ENCODE measurements at regions not wholly inside any gene's neighbourhood (a gene's known extent, or its start where the extent isn't known, plus 50 kb on each side); places are given as distances from the start of the nearest gene placed in this dataset.

- DNase-seq = no peak
Measured at GRCh38 chr13:95352486-95352885, 51.2 kb upstream of the ABCC4 start.

DNA sequence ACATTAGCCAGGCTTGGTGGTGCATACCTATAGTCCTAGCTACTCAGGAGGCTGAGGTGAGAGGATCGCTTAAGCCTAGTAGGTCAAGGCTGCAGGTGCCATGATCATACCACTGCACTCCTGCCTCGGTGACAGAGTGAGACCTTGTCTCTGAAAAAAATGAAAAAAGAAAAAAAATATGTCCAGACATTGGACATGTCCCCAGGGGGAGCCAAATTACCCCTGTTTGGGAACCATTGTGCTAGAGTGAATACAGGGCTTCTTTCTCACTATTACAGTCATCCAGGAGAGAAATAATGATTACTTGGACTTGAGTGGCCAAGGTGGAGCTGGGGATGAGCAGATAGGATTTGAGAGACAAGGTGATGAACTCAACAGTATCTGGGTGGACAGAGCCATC lies 52.9 kb upstream of the ABCC4 start:
- no peak for DNase-seq

- no peak for DNase-seq
Measured at GRCh38 chr13:95354680-95355487, 53.6 kb upstream of the ABCC4 start.

GRCh38 chr13:95355494-95355893 lies 54.2 kb upstream of the ABCC4 start:
- DNase-seq = peak; percentile 68

GRCh38 chr13:95356916-95357315 lies 55.7 kb upstream of the ABCC4 start:
- no peak for DNase-seq

DNA sequence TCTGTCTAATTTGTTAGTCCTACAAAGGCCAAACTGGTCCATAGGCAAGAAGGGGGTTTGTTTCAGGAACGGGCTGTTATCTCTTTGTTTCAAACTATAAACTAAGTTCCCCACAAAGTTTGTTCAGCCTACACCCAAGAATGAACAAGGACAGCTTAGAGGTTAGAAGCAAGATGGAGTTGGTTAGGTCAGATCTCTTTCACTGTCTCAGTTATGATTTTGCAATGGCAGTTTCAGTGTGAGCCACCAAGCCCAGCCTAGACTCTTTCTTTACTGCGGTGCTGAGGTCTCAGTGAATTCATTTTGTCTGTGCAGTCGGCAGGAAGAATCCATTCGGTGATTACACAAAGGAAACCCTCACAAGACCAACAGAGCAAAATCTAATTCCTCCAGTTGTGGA lies 56.6 kb upstream of the ABCC4 start:
- no peak for DNase-seq

- DNase-seq = no peak
Measured at GRCh38 chr13:95360052-95360451, 58.8 kb upstream of the ABCC4 start.

DNA sequence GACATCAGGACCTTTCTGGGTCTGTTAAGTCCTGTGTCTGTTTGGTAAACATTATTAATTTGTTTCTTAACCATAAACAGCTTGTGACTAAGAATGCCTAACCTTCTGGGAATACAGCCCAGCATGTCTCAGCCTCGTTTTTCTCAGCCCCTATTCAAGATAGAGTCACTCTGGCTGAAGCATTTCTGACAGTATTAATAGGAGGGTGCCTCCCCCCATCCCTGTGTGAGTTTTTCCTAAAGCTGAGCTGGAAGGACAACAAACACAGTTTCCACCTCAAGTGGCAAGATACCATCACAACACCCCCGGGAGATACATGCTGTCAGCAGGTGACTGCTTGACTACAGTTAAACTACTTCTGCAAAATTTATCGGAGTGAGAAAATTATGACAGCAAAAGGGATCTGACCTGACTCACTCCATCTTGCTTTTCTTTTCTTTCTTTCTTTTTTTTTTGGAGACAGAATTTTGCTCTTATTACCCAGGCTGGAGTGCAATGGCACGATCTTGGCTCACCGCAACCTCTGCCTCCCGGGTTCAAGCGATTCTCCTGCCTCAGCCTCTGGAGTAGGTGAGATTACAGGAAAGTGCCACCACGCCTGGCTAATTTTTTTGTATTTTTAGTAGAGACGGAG lies 59.3 kb upstream of the ABCC4 start:
- no peak for DNase-seq

GRCh38 chr13:95361686-95362085 lies 60.4 kb upstream of the ABCC4 start:
- no peak for DNase-seq

- DNase-seq = no peak
Measured at GRCh38 chr13:95362666-95363065, 61.4 kb upstream of the ABCC4 start.

DNA sequence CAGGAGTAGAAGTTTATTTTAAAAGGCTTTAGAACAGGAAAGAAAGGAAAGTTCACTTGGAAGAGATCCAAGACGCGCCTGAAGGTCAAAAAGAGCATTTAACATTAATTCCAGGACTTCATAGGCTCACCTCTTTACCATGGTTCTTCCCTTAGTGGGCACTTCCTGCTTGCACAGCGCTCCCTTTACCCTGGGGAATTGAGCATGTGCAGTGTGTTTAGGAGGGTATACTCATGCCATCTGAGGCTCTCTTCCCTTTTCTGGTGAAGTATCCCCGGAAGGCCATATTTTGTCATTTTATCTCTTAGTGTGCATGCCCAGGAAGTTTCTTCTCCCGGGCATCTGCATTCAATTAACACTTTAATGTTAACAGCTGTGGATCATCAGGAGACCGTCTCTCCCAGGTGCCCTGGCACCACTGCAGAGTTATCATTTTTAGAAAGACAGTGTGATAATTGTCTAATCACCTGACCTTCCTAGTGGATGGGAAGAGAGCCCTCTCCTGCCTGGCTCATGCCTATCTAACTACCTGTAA lies 66.1 kb upstream of the ABCC4 start:
- no peak for DNase-seq

GRCh38 chr13:95368998-95369397 lies 67.7 kb upstream of the ABCC4 start:
- no peak for DNase-seq

DNA sequence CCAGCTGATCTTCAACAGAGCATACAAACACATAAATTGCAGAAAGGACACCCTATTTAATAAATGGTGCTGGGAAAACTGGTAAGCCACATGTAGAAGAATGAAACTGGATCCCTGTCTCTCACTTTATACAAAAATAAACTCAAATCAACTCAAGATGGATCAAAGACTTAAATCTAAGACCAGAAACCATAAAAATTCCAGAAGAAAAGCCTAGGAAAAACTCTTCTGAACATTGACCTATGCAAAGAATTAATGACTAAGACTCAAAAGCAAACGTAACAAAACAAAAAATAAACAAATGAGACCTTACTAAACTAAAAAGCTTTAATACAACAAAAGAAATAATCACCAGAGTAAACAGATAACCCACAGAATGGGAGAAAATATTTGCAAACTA lies 74.5 kb upstream of the ABCC4 start:
- no peak for DNase-seq

DNA sequence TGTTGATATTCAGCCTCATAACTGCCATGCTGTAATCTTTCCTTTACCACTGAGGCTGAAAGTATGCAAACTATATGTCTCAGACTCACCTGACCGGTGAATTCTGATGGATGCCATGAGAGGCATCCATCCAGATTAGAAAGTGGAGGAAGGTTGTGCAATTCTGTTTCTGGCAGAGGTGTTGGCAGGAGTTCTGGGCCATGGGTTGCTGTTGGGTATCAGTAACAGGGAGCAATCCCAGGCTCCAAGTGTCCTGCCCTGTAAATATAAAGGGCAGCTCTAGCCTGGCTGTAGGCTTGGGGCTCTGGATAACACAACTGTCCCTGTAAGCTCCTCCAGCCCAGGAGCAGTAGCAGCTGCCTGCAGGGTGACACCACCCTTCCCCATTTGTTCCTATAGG lies 77.4 kb upstream of the ABCC4 start:
- DNase-seq = no peak

DNA sequence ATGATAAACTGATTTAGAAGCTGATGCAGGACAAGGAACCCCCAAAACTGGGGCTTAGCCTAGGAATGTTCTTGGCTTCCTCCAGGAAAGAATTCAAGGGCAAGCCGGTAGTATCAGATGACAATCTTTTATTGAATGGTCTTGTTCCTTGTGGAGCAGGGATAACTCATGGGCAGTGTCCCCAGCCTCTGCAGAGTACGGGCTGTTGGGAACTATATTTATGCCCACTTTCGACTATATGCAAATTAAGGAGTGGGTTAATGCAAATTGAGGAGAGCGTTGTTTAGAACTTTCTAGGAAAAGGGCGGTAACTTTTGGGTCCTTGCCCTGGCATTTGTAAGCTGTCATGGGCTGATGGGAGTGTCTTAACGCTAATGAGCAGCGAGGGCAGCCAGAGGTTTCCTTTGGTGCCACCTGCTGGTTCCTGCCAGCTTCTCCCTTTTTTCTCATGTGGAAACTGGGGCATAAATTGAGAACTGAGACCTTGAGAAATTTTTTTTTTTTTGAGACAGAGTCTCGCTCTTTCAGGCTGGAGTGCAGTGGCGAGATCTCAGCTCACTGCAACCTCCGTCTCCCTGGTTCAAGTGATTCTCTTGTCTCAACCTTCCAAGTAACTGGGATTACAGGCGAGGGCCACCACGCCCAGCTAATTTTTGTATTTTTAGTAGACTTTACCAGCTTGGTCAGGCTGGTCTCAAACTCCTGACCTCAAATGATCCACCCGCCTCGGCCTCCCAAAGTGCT lies 79.4 kb upstream of the ABCC4 start:
- peak; percentile 81 for DNase-seq

DNA sequence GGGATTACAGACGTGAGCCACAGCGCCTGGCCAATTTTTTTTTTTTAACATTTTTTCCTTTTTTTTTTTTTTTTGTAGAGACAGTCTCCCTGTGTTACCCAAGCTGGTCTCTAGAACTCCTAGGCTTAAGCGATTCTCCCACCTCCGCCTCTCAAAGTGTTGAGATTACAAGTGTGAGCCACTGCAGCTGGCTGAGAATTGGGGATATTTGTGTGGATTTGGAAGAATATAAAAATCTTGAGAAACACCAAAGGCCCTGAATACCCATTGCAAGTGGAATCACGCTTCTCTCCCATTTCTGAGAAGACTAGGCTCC lies 79.9 kb upstream of the ABCC4 start:
- no peak for DNase-seq

DNA sequence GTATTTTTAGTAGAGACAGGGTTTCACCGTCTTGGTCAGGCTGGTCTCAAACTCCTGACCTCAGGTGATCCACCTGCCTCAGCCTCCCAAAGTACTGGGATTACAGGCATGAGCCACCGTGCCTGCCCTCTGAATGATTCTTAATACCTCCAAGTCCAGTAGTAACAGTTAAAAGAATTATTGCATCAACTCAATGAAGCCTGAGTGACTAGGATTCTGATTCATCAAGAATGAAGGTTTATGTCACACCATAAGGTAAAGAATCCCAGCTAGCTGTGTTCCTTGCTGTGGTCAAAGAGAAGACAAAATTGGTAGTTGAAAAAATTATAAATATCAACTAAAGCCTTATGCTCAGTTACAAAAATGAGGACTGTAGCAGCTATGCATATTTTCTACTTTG lies 81.2 kb upstream of the ABCC4 start:
- peak; percentile 3 for DNase-seq

GRCh38 chr13:95382916-95383315 lies 81.7 kb upstream of the ABCC4 start:
- DNase-seq = no peak

DNA sequence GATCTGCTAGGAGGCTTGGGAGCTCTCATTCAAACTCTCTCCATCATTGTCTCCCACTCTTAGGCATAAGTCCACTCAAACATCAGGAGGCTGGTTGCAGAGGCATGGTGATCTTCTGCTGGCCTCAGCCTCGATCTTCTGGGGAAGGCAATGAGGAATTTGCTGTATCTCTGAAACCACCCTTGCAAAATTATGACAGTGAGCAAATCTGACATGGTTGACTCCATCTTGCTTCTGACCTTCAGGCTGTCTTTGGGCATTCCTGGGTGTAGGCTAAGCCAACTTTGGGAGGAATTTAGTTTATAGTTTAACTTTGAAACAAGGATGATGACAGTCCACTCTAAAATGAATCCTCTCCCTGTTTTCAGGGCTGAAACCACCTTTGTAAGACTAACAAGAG lies 84.1 kb upstream of the ABCC4 start:
- no peak for DNase-seq

- no peak for DNase-seq
Measured at GRCh38 chr13:95385798-95386197, 84.5 kb upstream of the ABCC4 start.

DNA sequence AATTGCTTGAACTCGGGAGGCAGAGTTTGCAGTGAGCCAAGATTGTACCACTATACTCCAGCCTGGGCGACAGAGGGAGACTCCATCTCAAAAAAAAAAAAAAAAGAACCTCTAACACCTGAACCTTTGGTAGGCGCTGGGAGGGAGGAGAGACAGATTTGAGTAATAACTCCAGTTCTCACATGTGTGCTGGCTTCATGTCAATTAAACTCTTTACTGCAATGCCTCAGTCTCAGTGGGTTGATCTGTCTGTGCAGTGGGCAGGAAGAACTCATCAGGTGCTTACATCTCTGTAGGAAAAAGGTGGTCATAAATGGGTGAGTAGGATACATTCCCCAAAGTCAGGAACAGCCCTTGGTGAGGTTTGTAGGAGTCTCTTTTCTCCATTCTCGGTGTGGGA lies 85.1 kb upstream of the ABCC4 start:
- no peak for DNase-seq

DNA sequence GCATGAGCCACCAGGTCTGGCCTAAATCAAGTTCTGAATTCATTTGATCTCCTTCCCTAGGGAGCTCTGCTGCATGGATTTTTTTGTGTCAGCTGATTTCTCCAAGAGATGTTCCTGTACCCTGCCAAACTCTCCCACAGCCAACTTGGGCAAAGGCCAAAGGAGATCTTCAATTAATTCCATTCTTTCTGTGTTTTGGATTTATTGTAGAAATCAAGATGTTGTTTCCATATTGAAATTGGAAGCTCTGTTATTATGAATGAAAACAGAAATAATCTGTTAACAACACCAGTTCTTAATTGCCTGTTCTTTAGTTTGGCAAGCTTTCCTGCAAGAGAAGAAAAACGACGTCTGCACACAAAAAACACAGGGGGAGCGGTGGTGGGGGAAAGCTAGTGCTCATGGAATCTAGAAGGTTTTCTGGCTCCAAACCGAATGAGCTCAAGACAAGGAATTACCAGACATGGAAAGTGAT lies 86.5 kb upstream of the ABCC4 start:
- DNase-seq = peak; percentile 27

GRCh38 chr13:95388420-95389079 lies 87.3 kb upstream of the ABCC4 start:
- no peak for DNase-seq
